WTC11 (cell line): ENCODE measurements at regions not wholly inside any gene's neighbourhood (a gene's known extent, or its start where the extent isn't known, plus 50 kb on each side); places are given as distances from the start of the nearest gene placed in this dataset.

Experiments
- ATAC-seq: fragments of 200-7000 bp; cut with Tn5 transposase; 2 replicates; pipeline ENCODE4 v1.10.0; 2021; ENCODE audit warnings: mild to moderate bottlenecking, moderate library complexity
- CTCF ChIA-PET: fragments of 300-600 bp; sonication (Branson Sonifier 250); formaldehyde crosslinking; loops from one replicate; lab custom pipeline; 2021; ENCODE audit warnings: antibody characterized with exemption; lab: Charles Lee
- POLR2A ChIA-PET: fragments of 350-600 bp; sonication (Branson Sonifier 250); formaldehyde crosslinking; loops from one replicate; lab custom pipeline; 2021; ENCODE audit warnings: antibody characterized with exemption; lab: Charles Lee
- DNase-seq: peaks from one replicate; pipeline ENCODE4 v3.0.0; 2021; ENCODE audit warnings: low spot score
- H3K27ac Mint-ChIP-seq: 2 replicates; pipeline ENCODE4 v1.8.0; 2021; ENCODE audit warnings: mixed read lengths
- H3K27me3 Mint-ChIP-seq: 2 replicates; pipeline ENCODE4 v1.8.0; 2021; ENCODE audit warnings: low read depth, mild to moderate bottlenecking, moderate library complexity, mixed read lengths
- H3K36me3 Mint-ChIP-seq: 2 replicates; pipeline ENCODE4 v1.8.0; 2021; ENCODE audit warnings: mixed read lengths
- H3K4me1 Mint-ChIP-seq: 2 replicates; pipeline ENCODE4 v1.8.0; 2022; ENCODE audit warnings: mixed read lengths
- H3K4me3 Mint-ChIP-seq: 2 replicates; pipeline ENCODE4 v1.8.0; 2021; ENCODE audit warnings: mild to moderate bottlenecking, moderate library complexity, mixed read lengths
- H3K9me3 Mint-ChIP-seq: 2 replicates; pipeline ENCODE4 v1.8.0; 2021; ENCODE audit warnings: mixed read lengths
- ATF6 ChIP-seq: sonication (generic); formaldehyde crosslinking; IDR thresholded peaks from 2 replicates; pipeline ENCODE4 v1.8.1; 2023; ENCODE audit warnings: mild to moderate bottlenecking, missing genetic modification reagents
- CDX4 ChIP-seq: fragments of 250-450 bp; sonication (Bioruptor Pico); IDR thresholded peaks from 2 replicates; pipeline ENCODE4 v1.9.0; 2021; ENCODE audit warnings: moderate library complexity, mild to moderate bottlenecking, inconsistent platforms, borderline replicate concordance
- CREB1 ChIP-seq: sonication (generic); formaldehyde crosslinking; IDR thresholded peaks from 2 replicates; pipeline ENCODE4 v1.8.0; 2023; ENCODE audit warnings: mild to moderate bottlenecking, missing genetic modification reagents
- ESRRA ChIP-seq: sonication (generic); formaldehyde crosslinking; IDR thresholded peaks from 2 replicates; pipeline ENCODE4 v1.8.1; 2022; ENCODE audit warnings: mild to moderate bottlenecking, missing genetic modification reagents, borderline replicate concordance
- FOXJ3 ChIP-seq: sonication (generic); formaldehyde crosslinking; IDR thresholded peaks from 2 replicates; pipeline ENCODE4 v1.9.0; 2021; ENCODE audit warnings: missing genetic modification reagents, mild to moderate bottlenecking, borderline replicate concordance
- GRHL2 ChIP-seq: fragments of 250-450 bp; sonication (Bioruptor Pico); IDR thresholded peaks from 2 replicates; pipeline ENCODE4 v1.8.0; 2022; ENCODE audit warnings: mild to moderate bottlenecking, moderate library complexity; ENCODE audit not compliant: insufficient replicate concordance, severe bottlenecking
- IRF1 ChIP-seq: sonication (generic); formaldehyde crosslinking; IDR thresholded peaks from 2 replicates; pipeline ENCODE4 v1.8.0; 2023; ENCODE audit warnings: missing genetic modification reagents
- IRF2 ChIP-seq: sonication (generic); formaldehyde crosslinking; IDR thresholded peaks from 2 replicates; pipeline ENCODE4 v1.8.0; 2022; ENCODE audit warnings: low read depth, missing genetic modification reagents, borderline replicate concordance
- JAZF1 ChIP-seq: fragments of 250-450 bp; sonication (Bioruptor Pico); IDR thresholded peaks from 2 replicates; pipeline ENCODE4 v1.9.0; 2021; ENCODE audit warnings: moderate library complexity, mild to moderate bottlenecking, inconsistent platforms
- MLX ChIP-seq: sonication (generic); formaldehyde crosslinking; IDR thresholded peaks from 2 replicates; pipeline ENCODE4 v1.8.1; 2023; ENCODE audit warnings: mild to moderate bottlenecking, missing genetic modification reagents, moderate library complexity
- MYBL2 ChIP-seq: sonication (generic); formaldehyde crosslinking; IDR thresholded peaks from 2 replicates; pipeline ENCODE4 v1.8.1; 2023; ENCODE audit warnings: mild to moderate bottlenecking, moderate library complexity, missing genetic modification reagents
- NFATC4 ChIP-seq: fragments of 250-450 bp; sonication (Bioruptor Pico); IDR thresholded peaks from 2 replicates; pipeline ENCODE4 v1.9.0; 2021; ENCODE audit warnings: mild to moderate bottlenecking
- NFE2L1 ChIP-seq: sonication (generic); formaldehyde crosslinking; IDR thresholded peaks from 2 replicates; pipeline ENCODE4 v1.8.1; 2023; ENCODE audit warnings: missing genetic modification reagents
- PRDM15 ChIP-seq: sonication (generic); formaldehyde crosslinking; IDR thresholded peaks from 2 replicates; pipeline ENCODE4 v1.8.0; 2022; ENCODE audit warnings: missing genetic modification reagents
- RELA ChIP-seq: sonication (generic); formaldehyde crosslinking; IDR thresholded peaks from 2 replicates; pipeline ENCODE4 v1.8.1; 2022; ENCODE audit warnings: missing genetic modification reagents, mild to moderate bottlenecking, borderline replicate concordance
- SOX15 ChIP-seq: fragments of 250-450 bp; sonication (Bioruptor Pico); IDR thresholded peaks from 2 replicates; pipeline ENCODE4 v1.9.0; 2021; ENCODE audit warnings: mild to moderate bottlenecking
- ZNF138 ChIP-seq: sonication (generic); formaldehyde crosslinking; conservative IDR thresholded peaks from 2 replicates; pipeline ENCODE4 v1.8.1; 2022; ENCODE audit warnings: mild to moderate bottlenecking, moderate library complexity, missing genetic modification reagents
- ZNF219 ChIP-seq: sonication (generic); formaldehyde crosslinking; IDR thresholded peaks from 2 replicates; pipeline ENCODE4 v1.8.0; 2023; ENCODE audit warnings: missing genetic modification reagents, mild to moderate bottlenecking, borderline replicate concordance
- ZNF396 ChIP-seq: fragments of 250-450 bp; sonication (Bioruptor Pico); IDR thresholded peaks from 2 replicates; pipeline ENCODE4 v1.8.0; 2021; ENCODE audit warnings: mild to moderate bottlenecking, moderate library complexity, borderline replicate concordance
- ZNF416 ChIP-seq: fragments of 250-450 bp; sonication (Bioruptor Pico); IDR thresholded peaks from 2 replicates; pipeline ENCODE4 v1.9.0; 2021; ENCODE audit warnings: mild to moderate bottlenecking, inconsistent platforms
- ZNF512 ChIP-seq: sonication (generic); formaldehyde crosslinking; IDR thresholded peaks from 2 replicates; pipeline ENCODE4 v1.8.1; 2022; ENCODE audit warnings: missing genetic modification reagents, borderline replicate concordance
- ZNF671 ChIP-seq: fragments of 250-450 bp; sonication (Bioruptor Pico); IDR thresholded peaks from 2 replicates; pipeline ENCODE4 v1.8.0; 2021; ENCODE audit warnings: mild to moderate bottlenecking
- ZSCAN18 ChIP-seq: fragments of 250-450 bp; sonication (Bioruptor Pico); IDR thresholded peaks from 2 replicates; pipeline ENCODE4 v2.1.2; 2022; ENCODE audit warnings: mild to moderate bottlenecking, moderate library complexity

GRCh38 chr16:75983296-75983695, 257.0 kb upstream of the CPHXL start (continued):
- TF ChIP-seq ZSCAN18 (CRISPR knock-in tag) (no peak), RELA (CRISPR knock-in tag) (no peak), ESRRA (CRISPR knock-in tag) (no peak), MYBL2 (CRISPR knock-in tag) (no peak)

GRCh38 chr16:75983741-75984381, 257.6 kb upstream of the CPHXL start:
- DNase-seq = no peak

More at GRCh38 chr16:75983741-75984381, 257.6 kb upstream of the CPHXL start:
- Mint-ChIP-seq H3K36me3 (peaks cover 15% of the 10 kb centered on the region), H3K27ac (no peak overlapping the region), H3K4me3 (no peak overlapping the region), H3K4me1 (peaks cover 12% of the 10 kb centered on the region)
- ChIA-PET POLR2A (no interaction called here), CTCF (no interaction called here)
- no peak for TF ChIP-seq ATF6
- no peak for TF ChIP-seq ZSCAN18 (CRISPR knock-in tag)
- no peak for TF ChIP-seq JAZF1 (CRISPR knock-in tag)
- TF ChIP-seq PRDM15 (CRISPR knock-in tag) = no peak
- no peak for TF ChIP-seq FOXJ3 (CRISPR knock-in tag)
- no peak for TF ChIP-seq MLX (CRISPR knock-in tag)
- no peak for TF ChIP-seq IRF2 (CRISPR knock-in tag)
- no peak for TF ChIP-seq ZNF219
- TF ChIP-seq IRF1 (CRISPR knock-in tag) = no peak
- TF ChIP-seq ZNF671 = no peak
- TF ChIP-seq NFATC4 (CRISPR knock-in tag) = no peak
- TF ChIP-seq NFE2L1 (CRISPR knock-in tag) = no peak
- no peak for TF ChIP-seq SOX15 (CRISPR knock-in tag)
- no peak for TF ChIP-seq ZNF138 (CRISPR knock-in tag)
- TF ChIP-seq ZNF416 = no peak
- no peak for TF ChIP-seq ZNF512 (CRISPR knock-in tag)
- no peak for TF ChIP-seq CREB1
- no peak for TF ChIP-seq ZNF396 (CRISPR knock-in tag)
- TF ChIP-seq GRHL2 = no peak
- TF ChIP-seq CDX4 (CRISPR knock-in tag) = no peak
- TF ChIP-seq, all 79 proteins: peak for 0
- Mint-ChIP-seq H3K9me3 (peaks cover 59% of the 10 kb centered on the region), H3K27me3 (peaks cover 45% of the 10 kb centered on the region)
- ATAC-seq = peak; percentile 43; the same call in 1 of the 2 replicates
